Activated CD4-positive, alpha-beta memory T cell treated with anti-CD3 and anti-CD28 coated beads, Interleukin-2, amount 10 ng/mL, durations not matched to agents 7 days and 5 days (primary cell): ENCODE measurements at regions not wholly inside any gene's neighbourhood (a gene's known extent, or its start where the extent isn't known, plus 50 kb on each side); places are given as distances from the start of the nearest gene placed in this dataset.

ENCODE experiments used
- CTCF ChIA-PET: fragments of 350-600 bp; sonication (Branson Sonifier 250); formaldehyde crosslinking; loops from one replicate; lab custom pipeline; 2021; ENCODE audit warnings: antibody characterized with exemption, inconsistent platforms; lab: Charles Lee
- POLR2A ChIA-PET: fragments of 350-600 bp; sonication (Branson Sonifier 250); formaldehyde crosslinking; loops from one replicate; lab custom pipeline; 2021; ENCODE audit warnings: antibody characterized with exemption; lab: Charles Lee
- DNase-seq: peaks from one replicate; pipeline ENCODE4 v3.0.0-alpha.2; 2020
- H3K27ac Mint-ChIP-seq: one replicate; pipeline ENCODE4 v1.8.0; 2021; ENCODE audit warnings: mild to moderate bottlenecking, mixed read lengths
- H3K27me3 Mint-ChIP-seq: one replicate; pipeline ENCODE4 v1.8.0; 2021; ENCODE audit warnings: mixed read lengths
- H3K36me3 Mint-ChIP-seq: one replicate; pipeline ENCODE4 v1.8.0; 2021; ENCODE audit warnings: low read depth, mixed read lengths
- H3K4me1 Mint-ChIP-seq: one replicate; pipeline ENCODE4 v1.8.0; 2021; ENCODE audit warnings: mixed read lengths
- H3K4me3 Mint-ChIP-seq: one replicate; pipeline ENCODE4 v1.8.0; 2021; ENCODE audit warnings: mild to moderate bottlenecking, mixed read lengths
- H3K9me3 Mint-ChIP-seq: one replicate; pipeline ENCODE4 v1.8.0; 2021; ENCODE audit warnings: mixed read lengths

DNA sequence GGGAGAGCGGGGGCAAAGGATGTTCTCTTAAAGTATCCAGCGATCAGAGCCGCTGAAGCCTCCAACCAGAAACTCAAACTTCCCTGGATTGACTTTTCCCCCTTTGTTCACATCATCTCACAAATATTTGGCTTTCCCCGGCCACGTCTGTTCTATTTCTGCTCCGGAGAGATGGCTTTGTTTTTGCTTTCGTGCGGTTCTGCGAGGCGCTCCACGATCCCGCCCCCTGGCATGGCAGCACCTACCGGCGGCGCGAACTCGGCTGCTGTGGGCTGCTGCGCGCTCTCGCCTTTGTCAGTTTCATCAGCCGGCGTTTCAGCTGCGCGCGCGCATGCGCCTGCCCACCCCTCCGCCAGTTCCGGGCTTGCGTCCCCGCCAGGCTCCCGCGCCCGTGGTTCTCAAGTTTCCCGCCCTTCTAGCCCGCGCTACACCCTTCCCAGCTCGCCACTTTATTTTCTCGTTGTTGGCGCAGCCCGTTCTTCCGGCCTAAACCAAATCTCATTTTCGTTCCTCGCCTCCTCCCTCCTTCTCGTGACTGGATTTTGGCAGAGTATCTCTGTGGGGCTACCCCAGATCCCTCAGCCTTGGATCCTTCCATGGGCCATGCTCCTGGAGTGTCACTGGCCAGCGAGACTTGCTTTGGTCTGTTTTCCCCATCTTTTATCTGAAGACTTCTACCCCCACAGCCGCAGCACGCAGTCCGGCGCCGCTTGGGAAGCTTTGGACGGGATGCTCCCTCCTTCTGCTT, 98.0 kb downstream of the INSIG2 start:
- no peaks in the 10 kb centered on the region for H3K9me3 Mint-ChIP-seq
- DNase-seq = peak; percentile 90
- H3K36me3 Mint-ChIP-seq = peaks cover 6% of the 10 kb centered on the region
- peak overlapping the region; percentile 87 for H3K4me3 Mint-ChIP-seq
- ChIA-PET POLR2A (interaction anchor here (0.7 to 4.2 kb wide), 7 partner anchors 9 to 172 kb away, joined by 3 to 22 read pairs (median 7); partner anchors contain the start of gene CCDC93), CTCF (interaction anchor here (1.0 to 1.3 kb wide), 4 partner anchors 9 to 159 kb away, joined by 3 to 4 read pairs (median 4); no protein-coding TSS in a partner anchor)
- peak overlapping the region; percentile 94 for H3K27ac Mint-ChIP-seq
- H3K4me1 Mint-ChIP-seq = peaks cover 23% of the 10 kb centered on the region
- peaks cover 3% of the 10 kb centered on the region for H3K27me3 Mint-ChIP-seq

DNA sequence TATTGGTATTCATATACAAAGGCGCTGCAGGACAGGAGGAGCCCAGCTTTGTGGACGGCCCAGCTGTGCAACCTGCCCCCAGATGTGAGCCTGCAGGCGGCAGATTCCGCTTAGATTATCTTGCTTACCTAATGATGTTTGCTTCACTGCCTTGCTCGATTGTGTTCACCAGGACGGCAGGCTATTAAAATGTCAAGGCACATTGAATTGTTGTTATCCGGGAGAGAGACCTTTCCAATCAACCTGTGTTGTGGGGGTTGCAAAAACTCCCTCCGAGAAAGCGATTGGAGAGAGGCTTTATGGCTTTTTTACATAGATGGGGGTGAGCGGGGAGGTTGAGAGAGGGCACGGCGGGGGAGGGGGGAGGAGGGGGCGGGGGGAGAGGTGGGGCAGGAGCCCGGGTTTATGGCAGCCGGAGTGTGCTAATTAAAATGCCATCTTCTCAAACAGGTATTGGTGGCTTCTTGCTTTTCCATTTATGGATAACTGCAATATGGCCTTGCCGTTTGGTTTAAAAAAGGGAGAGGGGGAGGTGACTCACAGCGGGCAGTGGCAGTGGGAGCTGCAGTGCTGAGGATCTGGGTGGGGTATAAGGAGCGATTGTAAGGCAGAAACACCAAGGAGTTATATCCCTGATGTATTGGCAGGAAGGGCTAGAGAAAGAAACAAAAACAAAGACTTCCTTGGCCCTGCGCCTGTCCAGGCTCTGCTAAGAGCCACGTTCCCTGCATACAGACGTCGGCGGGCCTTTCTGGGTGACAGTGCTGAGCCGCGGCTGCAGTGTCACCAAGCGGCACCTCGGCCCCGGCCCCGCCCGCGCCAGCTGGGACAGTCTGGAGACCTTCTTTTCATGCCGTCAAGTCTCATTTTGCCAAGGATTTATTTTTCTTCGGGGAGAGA, 97.2 kb downstream of the INSIG2 start:
- H3K9me3 Mint-ChIP-seq = no peaks in the 10 kb centered on the region
- no peaks in the 10 kb centered on the region for H3K27me3 Mint-ChIP-seq
- peak; percentile 66 for DNase-seq
- ChIA-PET CTCF (interaction anchor here (0.8 to 1.3 kb wide), 4 partner anchors 8 to 158 kb away, joined by 3 to 4 read pairs (median 3); partner anchors contain the start of gene INSIG2), POLR2A (interaction anchor here (0.9 to 4.2 kb wide), 6 partner anchors 8 to 171 kb away, joined by 3 to 22 read pairs (median 8); partner anchors contain the start of gene CCDC93)
- H3K4me1 Mint-ChIP-seq = peaks cover 23% of the 10 kb centered on the region
- peak overlapping the region; percentile 87 for H3K4me3 Mint-ChIP-seq
- H3K36me3 Mint-ChIP-seq = peaks cover 6% of the 10 kb centered on the region
- H3K27ac Mint-ChIP-seq = peak overlapping the region; percentile 94

DNA sequence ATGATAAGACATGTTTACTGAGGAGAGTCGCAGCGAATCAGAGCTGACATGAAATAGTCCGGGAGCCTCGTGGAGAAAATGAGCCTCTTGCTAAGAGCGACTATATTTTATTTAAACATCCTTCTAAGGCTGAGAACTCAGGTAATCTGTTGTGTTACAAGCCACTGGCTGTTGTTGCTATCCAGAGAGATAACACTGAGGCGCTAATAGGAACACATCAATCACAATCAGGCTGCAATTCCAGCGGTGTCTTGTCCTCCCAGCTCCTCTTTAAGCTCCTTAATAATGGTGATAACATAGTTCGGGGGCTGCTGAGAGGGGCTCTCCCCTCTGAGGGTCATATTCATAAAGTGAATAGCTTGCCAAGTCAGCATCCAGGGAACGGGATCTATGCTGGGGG, 95.1 kb downstream of the INSIG2 start:
- DNase-seq = no peak
- peaks cover 6% of the 10 kb centered on the region for H3K36me3 Mint-ChIP-seq
- H3K27me3 Mint-ChIP-seq = peaks cover 3% of the 10 kb centered on the region
- no peak overlapping the region for H3K4me3 Mint-ChIP-seq
- H3K9me3 Mint-ChIP-seq = no peaks in the 10 kb centered on the region
- H3K27ac Mint-ChIP-seq = no peak overlapping the region
- ChIA-PET CTCF (interaction anchor here (0.6 to 1.0 kb wide), 2 partner anchors 19 to 180 kb away, joined by 3 to 4 read pairs; no protein-coding TSS in a partner anchor), POLR2A (interaction anchor here (0.7 kb wide), 1 partner anchor 11 kb away, joined by 3 read pairs; no protein-coding TSS in a partner anchor)
- H3K4me1 Mint-ChIP-seq = peaks cover 21% of the 10 kb centered on the region

DNA sequence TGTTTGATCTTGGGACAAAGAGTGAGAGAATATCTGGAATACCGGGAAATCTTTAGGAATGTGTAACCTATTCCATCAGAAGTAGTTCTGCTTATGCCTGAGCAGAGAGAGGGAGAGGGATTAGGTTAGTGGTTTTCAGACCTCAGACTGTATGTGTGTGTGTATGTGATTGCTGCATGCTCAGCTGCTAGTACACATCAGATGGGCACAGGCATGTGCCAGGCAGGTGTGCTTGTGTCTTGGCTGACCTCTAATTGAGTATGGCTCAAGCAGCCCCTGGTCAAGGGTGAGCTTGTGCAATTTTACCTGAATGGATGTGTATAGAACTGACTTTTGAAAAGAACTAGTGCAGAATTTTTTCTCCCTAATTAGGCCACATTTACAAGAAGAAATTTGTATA, 91.2 kb downstream of the INSIG2 start:
- peaks cover 2% of the 10 kb centered on the region for H3K9me3 Mint-ChIP-seq
- peaks cover 12% of the 10 kb centered on the region for H3K27me3 Mint-ChIP-seq
- H3K36me3 Mint-ChIP-seq = no peaks in the 10 kb centered on the region
- POLR2A ChIA-PET = no interaction called here
- H3K4me3 Mint-ChIP-seq = no peak overlapping the region
- no peak overlapping the region for H3K27ac Mint-ChIP-seq
- CTCF ChIA-PET = no interaction called here
- peaks cover 21% of the 10 kb centered on the region for H3K4me1 Mint-ChIP-seq
- no peak for DNase-seq

- Mint-ChIP-seq H3K36me3 (no peaks in the 10 kb centered on the region), H3K4me3 (no peak overlapping the region), H3K4me1 (peaks cover 21% of the 10 kb centered on the region), H3K27me3 (peaks cover 14% of the 10 kb centered on the region), H3K27ac (peak overlapping the region; percentile 46), H3K9me3 (peaks cover 2% of the 10 kb centered on the region)
- DNase-seq = no peak
- ChIA-PET CTCF (interaction anchor here (1.4 kb wide), 1 partner anchor 9 kb away, joined by 4 read pairs; no protein-coding TSS in a partner anchor), POLR2A (interaction anchor here (2.3 kb wide), 1 partner anchor 8 kb away, joined by 18 read pairs; no protein-coding TSS in a partner anchor)
Measured at GRCh38 chr2:118177884-118178283, 89.6 kb downstream of the INSIG2 start.

GRCh38 chr2:118177318-118177717, 89.0 kb downstream of the INSIG2 start:
- H3K4me3 Mint-ChIP-seq = no peak overlapping the region
- DNase-seq = no peak
- H3K27ac Mint-ChIP-seq = peak overlapping the region; percentile 46
- peaks cover 21% of the 10 kb centered on the region for H3K4me1 Mint-ChIP-seq
- peaks cover 2% of the 10 kb centered on the region for H3K9me3 Mint-ChIP-seq
- ChIA-PET CTCF (interaction anchor here (1.4 to 1.6 kb wide), 2 partner anchors 9 to 131 kb away, joined by 4 to 6 read pairs; no protein-coding TSS in a partner anchor), POLR2A (interaction anchor here (2.3 kb wide), 1 partner anchor 9 kb away, joined by 18 read pairs; no protein-coding TSS in a partner anchor)
- H3K27me3 Mint-ChIP-seq = peaks cover 14% of the 10 kb centered on the region
- no peaks in the 10 kb centered on the region for H3K36me3 Mint-ChIP-seq

DNA sequence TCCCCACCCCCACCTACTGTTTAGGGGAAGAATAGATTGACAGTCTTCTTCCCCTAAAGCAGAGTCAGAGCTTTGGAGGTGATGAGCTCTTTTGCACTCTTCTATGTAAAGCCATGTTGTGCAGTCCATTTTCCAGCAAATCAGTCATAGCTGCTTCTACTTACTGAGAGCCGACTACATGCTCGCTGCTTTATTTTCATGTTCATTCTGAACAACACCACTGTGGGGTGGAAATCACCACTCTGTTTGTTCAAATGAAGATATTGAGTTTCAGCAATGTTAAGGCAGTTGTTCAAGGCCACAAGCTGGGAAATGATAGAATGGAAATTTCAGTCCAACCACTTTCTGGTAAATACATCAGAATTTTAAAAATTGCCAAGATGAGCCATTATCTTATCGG, 88.3 kb downstream of the INSIG2 start:
- Mint-ChIP-seq H3K4me1 (peaks cover 21% of the 10 kb centered on the region), H3K27me3 (peaks cover 14% of the 10 kb centered on the region), H3K36me3 (no peaks in the 10 kb centered on the region), H3K4me3 (no peak overlapping the region), H3K27ac (peak overlapping the region; percentile 47), H3K9me3 (peaks cover 2% of the 10 kb centered on the region)
- DNase-seq = no peak
- ChIA-PET CTCF (interaction anchor here (0.8 to 1.6 kb wide), 3 partner anchors 10 to 130 kb away, joined by 4 to 6 read pairs (median 5); no protein-coding TSS in a partner anchor), POLR2A (interaction anchor here (2.3 kb wide), 1 partner anchor 9 kb away, joined by 18 read pairs; no protein-coding TSS in a partner anchor)

- no peak overlapping the region for H3K4me3 Mint-ChIP-seq
- DNase-seq = no peak
- H3K27ac Mint-ChIP-seq = no peak overlapping the region
- CTCF ChIA-PET = no interaction called here
- POLR2A ChIA-PET = interaction anchor here (0.9 to 4.7 kb wide), 2 partner anchors 12 to 15 kb away, joined by 3 to 22 read pairs; no protein-coding TSS in a partner anchor
- no peaks in the 10 kb centered on the region for H3K36me3 Mint-ChIP-seq
- H3K9me3 Mint-ChIP-seq = peaks cover 2% of the 10 kb centered on the region
- peaks cover 6% of the 10 kb centered on the region for H3K4me1 Mint-ChIP-seq
- peaks cover 11% of the 10 kb centered on the region for H3K27me3 Mint-ChIP-seq
Measured at GRCh38 chr2:118171546-118171945, 83.3 kb downstream of the INSIG2 start.

DNA sequence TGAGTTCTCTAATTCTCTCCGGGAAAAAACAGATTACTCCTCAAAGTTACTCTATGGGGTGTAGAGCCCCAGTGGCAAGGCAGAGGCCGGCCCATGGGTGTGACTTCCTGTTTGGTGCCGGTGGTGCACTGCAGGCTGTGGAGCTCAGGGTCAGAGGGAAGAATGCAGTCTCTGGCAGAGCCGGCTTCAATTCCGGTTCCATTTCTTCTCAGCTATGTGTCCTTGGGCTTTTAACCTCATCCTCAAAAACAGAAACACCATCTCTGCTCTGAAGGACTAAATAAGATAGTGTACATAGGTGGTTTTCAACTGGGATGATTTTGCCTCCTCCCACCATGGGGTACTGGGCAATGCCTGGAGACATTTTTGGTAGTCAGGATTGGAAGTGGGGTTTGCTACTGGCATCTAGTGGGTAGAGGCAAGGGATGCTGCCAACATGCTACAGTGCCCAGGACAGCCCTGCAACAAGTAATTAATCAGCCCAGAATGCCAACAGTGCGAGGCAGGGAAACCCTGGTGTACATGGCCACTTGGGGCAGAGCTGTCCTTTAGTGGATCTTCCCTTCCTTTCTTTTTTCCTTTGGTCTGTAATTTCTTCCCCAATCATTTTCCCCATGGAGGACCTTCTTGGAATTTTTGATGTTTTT, 81.2 kb downstream of the INSIG2 start:
- Mint-ChIP-seq H3K4me3 (peak overlapping the region; percentile 12), H3K36me3 (no peaks in the 10 kb centered on the region), H3K9me3 (peaks cover 7% of the 10 kb centered on the region), H3K4me1 (no peaks in the 10 kb centered on the region), H3K27ac (no peak overlapping the region), H3K27me3 (peaks cover 2% of the 10 kb centered on the region)
- POLR2A ChIA-PET = interaction anchor here (4.7 kb wide), 1 partner anchor 17 kb away, joined by 22 read pairs; no protein-coding TSS in a partner anchor
- CTCF ChIA-PET = interaction anchor here (0.7 to 1.2 kb wide), 5 partner anchors 54 to 355 kb away, joined by 3 read pairs; partner anchors contain the start of gene DDX18
- DNase-seq = peak; percentile 55

- no peak for DNase-seq
- POLR2A ChIA-PET = interaction anchor here (4.7 kb wide), 1 partner anchor 18 kb away, joined by 22 read pairs; no protein-coding TSS in a partner anchor
- H3K27ac Mint-ChIP-seq = no peak overlapping the region
- no peaks in the 10 kb centered on the region for H3K4me1 Mint-ChIP-seq
- no peak overlapping the region for H3K4me3 Mint-ChIP-seq
- H3K9me3 Mint-ChIP-seq = peaks cover 7% of the 10 kb centered on the region
- H3K27me3 Mint-ChIP-seq = peaks cover 2% of the 10 kb centered on the region
- peaks cover 4% of the 10 kb centered on the region for H3K36me3 Mint-ChIP-seq
- CTCF ChIA-PET = interaction anchor here (0.8 to 1.2 kb wide), 3 partner anchors 79 to 136 kb away, joined by 3 read pairs; no protein-coding TSS in a partner anchor
Measured at GRCh38 chr2:118168615-118169014, 80.3 kb downstream of the INSIG2 start.

DNA sequence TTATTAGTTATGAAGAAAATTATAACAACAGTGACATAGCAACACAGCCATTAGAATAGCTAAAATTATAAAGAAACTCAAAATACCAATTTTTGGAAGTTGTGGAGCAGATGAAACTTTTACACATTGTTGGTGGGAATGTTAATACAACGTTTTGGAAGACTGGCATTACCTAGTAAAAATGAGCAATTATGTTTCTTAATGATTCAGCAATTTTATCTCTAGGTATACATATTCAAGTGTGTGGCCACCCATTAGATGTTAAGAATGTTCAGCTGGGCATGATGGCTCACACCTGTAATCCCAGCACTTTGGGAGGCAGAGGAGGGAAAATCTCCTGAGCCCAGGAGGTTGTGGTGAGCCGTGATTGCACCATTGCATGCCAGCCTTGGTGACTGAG, 78.8 kb downstream of the INSIG2 start:
- no peak for DNase-seq
- H3K9me3 Mint-ChIP-seq = peaks cover 7% of the 10 kb centered on the region
- H3K4me1 Mint-ChIP-seq = no peaks in the 10 kb centered on the region
- ChIA-PET CTCF (no interaction called here), POLR2A (no interaction called here)
- peaks cover 7% of the 10 kb centered on the region for H3K27me3 Mint-ChIP-seq
- H3K4me3 Mint-ChIP-seq = no peak overlapping the region
- peaks cover 4% of the 10 kb centered on the region for H3K36me3 Mint-ChIP-seq
- H3K27ac Mint-ChIP-seq = no peak overlapping the region

DNA sequence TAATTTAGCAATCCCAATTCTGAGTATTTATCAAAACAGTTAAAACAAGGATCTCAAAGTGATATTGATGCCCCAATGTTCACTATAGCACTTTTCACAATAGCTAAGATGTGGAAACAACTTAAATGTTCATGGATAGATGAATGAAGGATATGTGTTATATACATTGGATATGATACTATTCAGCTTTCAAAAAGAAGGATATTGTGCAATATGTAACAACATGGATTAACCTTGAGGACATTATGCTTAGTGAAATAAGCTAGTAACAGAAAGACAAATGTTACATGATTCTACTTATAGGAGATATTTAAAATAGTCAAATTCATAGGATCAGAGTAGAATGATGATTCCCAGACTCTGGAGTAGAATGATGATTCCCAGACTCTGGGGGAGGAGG, 78.0 kb downstream of the INSIG2 start:
- CTCF ChIA-PET = no interaction called here
- H3K27me3 Mint-ChIP-seq = peaks cover 14% of the 10 kb centered on the region
- no peak overlapping the region for H3K4me3 Mint-ChIP-seq
- peaks cover 4% of the 10 kb centered on the region for H3K36me3 Mint-ChIP-seq
- H3K27ac Mint-ChIP-seq = no peak overlapping the region
- no peaks in the 10 kb centered on the region for H3K4me1 Mint-ChIP-seq
- no peak for DNase-seq
- H3K9me3 Mint-ChIP-seq = peaks cover 7% of the 10 kb centered on the region
- POLR2A ChIA-PET = no interaction called here
